ENCODE measurements at regions not wholly inside any gene's neighbourhood (a gene's known extent, or its start where the extent isn't known, plus 50 kb on each side); places are given as distances from the start of the nearest gene placed in this dataset.
"Not testable (repeated sequence)": the region's sequence is repeated elsewhere in the genome, so short reads cannot be mapped to it uniquely, and the experiment has no call there.

- no peaks in the 10 kb centered on the region for H3K36me3 ChIP-seq (replicated peaks)
- no peaks in the 10 kb centered on the region for H3K27me3 ChIP-seq (ENCODE audit: low read depth)
- H3K4me3 ChIP-seq: no peak overlapping the region
- in situ Hi-C loops (cut with MboI; ENCODE audit: low sequenced_read_pairs): no loop called here
- no peaks in the 10 kb centered on the region for H3K9me3 ChIP-seq
- DNase-seq (ENCODE audit: low spot score in 2 of 2): no peak
- H3K4me1 ChIP-seq: peaks cover 5% of the 10 kb centered on the region; the same call in 1 of the 2 replicates
These were observed 81.1 kb downstream of the CD200R1L start for GRCh38 chr3:112765531-112765930.

- in situ Hi-C loops (cut with MboI; ENCODE audit: low sequenced_read_pairs): no loop called here
- DNase-seq (ENCODE audit: low spot score in 2 of 2): no peak
- no peaks in the 10 kb centered on the region for H3K27me3 ChIP-seq (ENCODE audit: low read depth)
- no peaks in the 10 kb centered on the region for H3K36me3 ChIP-seq (replicated peaks)
- H3K4me3 ChIP-seq: no peak overlapping the region
- H3K9me3 ChIP-seq: no peaks in the 10 kb centered on the region
- H3K4me1 ChIP-seq: peaks cover 5% of the 10 kb centered on the region; the same call in 1 of the 2 replicates
These were observed 83.4 kb downstream of the CD200R1L start for GRCh38 chr3:112763258-112763657.

GRCh38 chr3:112761062-112761638 is 85.5 kb downstream of the CD200R1L start:
- H3K4me1 ChIP-seq: peaks cover 5% of the 10 kb centered on the region; the same call in 1 of the 2 replicates
- in situ Hi-C loops (cut with MboI; ENCODE audit: low sequenced_read_pairs): no loop called here
- H3K9me3 ChIP-seq: no peaks in the 10 kb centered on the region
- no peaks in the 10 kb centered on the region for H3K27me3 ChIP-seq (ENCODE audit: low read depth)
- no peak for DNase-seq (ENCODE audit: low spot score in 2 of 2)
- no peak overlapping the region for H3K4me3 ChIP-seq
- H3K36me3 ChIP-seq (replicated peaks): no peaks in the 10 kb centered on the region

- Histone ChIP-seq H3K36me3 (replicated peaks) (no peaks in the 10 kb centered on the region), H3K4me3 (no peak overlapping the region), H3K4me1 (peaks cover 5% of the 10 kb centered on the region; the same call in 1 of the 2 replicates), H3K9me3 (no peaks in the 10 kb centered on the region), H3K27me3 (ENCODE audit: low read depth) (no peaks in the 10 kb centered on the region)
- in situ Hi-C loops (cut with MboI; ENCODE audit: low sequenced_read_pairs): no loop called here
- DNase-seq (ENCODE audit: low spot score in 2 of 2): no peak
These were observed 87.0 kb downstream of the CD200R1L start for GRCh38 chr3:112759681-112760080.

GRCh38 chr3:112759210-112759609 is 87.5 kb downstream of the CD200R1L start:
- Histone ChIP-seq H3K4me3 (no peak overlapping the region), H3K27me3 (ENCODE audit: low read depth) (no peaks in the 10 kb centered on the region), H3K4me1 (peaks cover 5% of the 10 kb centered on the region; the same call in 1 of the 2 replicates), H3K9me3 (no peaks in the 10 kb centered on the region), H3K36me3 (replicated peaks) (no peaks in the 10 kb centered on the region)
- in situ Hi-C loops (cut with MboI; ENCODE audit: low sequenced_read_pairs): no loop called here
- DNase-seq (ENCODE audit: low spot score in 2 of 2): no peak

GRCh38 chr3:112757197-112757596 is 89.5 kb downstream of the CD200R1L start:
- in situ Hi-C loops (cut with MboI; ENCODE audit: low sequenced_read_pairs): no loop called here
- Histone ChIP-seq H3K4me3 (no peak overlapping the region), H3K36me3 (replicated peaks) (no peaks in the 10 kb centered on the region), H3K27me3 (ENCODE audit: low read depth) (no peaks in the 10 kb centered on the region), H3K9me3 (no peaks in the 10 kb centered on the region), H3K4me1 (no peaks in the 10 kb centered on the region)
- no peak for DNase-seq (ENCODE audit: low spot score in 2 of 2)

- no peak for DNase-seq (ENCODE audit: low spot score in 2 of 2)
- Histone ChIP-seq H3K27me3 (ENCODE audit: low read depth) (no peaks in the 10 kb centered on the region), H3K4me3 (no peak overlapping the region), H3K4me1 (no peaks in the 10 kb centered on the region), H3K36me3 (replicated peaks) (no peaks in the 10 kb centered on the region), H3K9me3 (no peaks in the 10 kb centered on the region)
- in situ Hi-C loops (cut with MboI; ENCODE audit: low sequenced_read_pairs): no loop called here
These were observed 90.6 kb downstream of the CD200R1L start for GRCh38 chr3:112755845-112756613.

GRCh38 chr3:112755046-112755445 is 91.6 kb downstream of the CD200R1L start:
- H3K4me1 ChIP-seq; DNase-seq (ENCODE audit: low spot score in 2 of 2); H3K27me3 ChIP-seq (ENCODE audit: low read depth); H3K4me3 ChIP-seq; H3K36me3 ChIP-seq (replicated peaks); in situ Hi-C loops (cut with MboI; ENCODE audit: low sequenced_read_pairs); H3K9me3 ChIP-seq: not testable (repeated sequence)

- in situ Hi-C loops (cut with MboI; ENCODE audit: low sequenced_read_pairs): no loop called here
- Histone ChIP-seq H3K4me1 (no peaks in the 10 kb centered on the region), H3K4me3 (no peak overlapping the region), H3K9me3 (no peaks in the 10 kb centered on the region), H3K36me3 (replicated peaks) (no peaks in the 10 kb centered on the region), H3K27me3 (ENCODE audit: low read depth) (no peaks in the 10 kb centered on the region)
- no peak for DNase-seq (ENCODE audit: low spot score in 2 of 2)
These were observed 94.8 kb downstream of the CD200R1L start for GRCh38 chr3:112751564-112752512.

- H3K27me3 ChIP-seq (ENCODE audit: low read depth): no peaks in the 10 kb centered on the region
- H3K9me3 ChIP-seq: no peaks in the 10 kb centered on the region
- no peaks in the 10 kb centered on the region for H3K36me3 ChIP-seq (replicated peaks)
- no peak for DNase-seq (ENCODE audit: low spot score in 2 of 2)
- in situ Hi-C loops (cut with MboI; ENCODE audit: low sequenced_read_pairs): no loop called here
- H3K4me1 ChIP-seq: no peaks in the 10 kb centered on the region
- H3K4me3 ChIP-seq: no peak overlapping the region
These were observed 95.6 kb downstream of the CD200R1L start for GRCh38 chr3:112751061-112751460.

- H3K9me3 ChIP-seq: no peaks in the 10 kb centered on the region
- no peaks in the 10 kb centered on the region for H3K4me1 ChIP-seq
- no peak for DNase-seq (ENCODE audit: low spot score in 2 of 2)
- H3K27me3 ChIP-seq (ENCODE audit: low read depth): no peaks in the 10 kb centered on the region
- H3K4me3 ChIP-seq: no peak overlapping the region
- H3K36me3 ChIP-seq (replicated peaks): no peaks in the 10 kb centered on the region
- in situ Hi-C loops (cut with MboI; ENCODE audit: low sequenced_read_pairs): no loop called here
These were observed 99.0 kb downstream of the CD200R1L start for GRCh38 chr3:112747624-112748023.

- no peak for DNase-seq (ENCODE audit: low spot score in 2 of 2)
- H3K4me3 ChIP-seq: no peak overlapping the region
- H3K36me3 ChIP-seq (replicated peaks): no peaks in the 10 kb centered on the region
- in situ Hi-C loops (cut with MboI; ENCODE audit: low sequenced_read_pairs): no loop called here
- no peaks in the 10 kb centered on the region for H3K4me1 ChIP-seq
- H3K9me3 ChIP-seq: no peaks in the 10 kb centered on the region
- H3K27me3 ChIP-seq (ENCODE audit: low read depth): no peaks in the 10 kb centered on the region
These were observed 99.9 kb downstream of the CD200R1L start for GRCh38 chr3:112746675-112747280.

GRCh38 chr3:112745567-112746248 is 101.0 kb downstream of the CD200R1L start:
- in situ Hi-C loops (cut with MboI; ENCODE audit: low sequenced_read_pairs): no loop called here
- H3K9me3 ChIP-seq: no peaks in the 10 kb centered on the region
- H3K36me3 ChIP-seq (replicated peaks): no peaks in the 10 kb centered on the region
- H3K4me1 ChIP-seq: no peaks in the 10 kb centered on the region
- no peak for DNase-seq (ENCODE audit: low spot score in 2 of 2)
- no peaks in the 10 kb centered on the region for H3K27me3 ChIP-seq (ENCODE audit: low read depth)
- H3K4me3 ChIP-seq: no peak overlapping the region
